Loucy (cell line): ENCODE measurements at regions not wholly inside any gene's neighbourhood (a gene's known extent, or its start where the extent isn't known, plus 50 kb on each side); places are given as distances from the start of the nearest gene placed in this dataset.

Experiments
- H2AFZ ChIP-seq: fragments of 200-600 bp; sonication (generic); 2 replicates; pipeline ENCODE4 v1.6.0; 2016; ENCODE audit warnings: antibody characterized with exemption, mild to moderate bottlenecking, low read length, moderate library complexity
- H3F3A ChIP-seq: fragments of 200-600 bp; 2 replicates; pipeline ENCODE4 v1.6.0; 2016; ENCODE audit warnings: antibody characterized with exemption, low read depth, mild to moderate bottlenecking
- H3K27me3 ChIP-seq: fragments of 200-600 bp; sonication (generic); 2 replicates; pipeline ENCODE4 v1.6.1; 2014; ENCODE audit warnings: low read length, mild to moderate bottlenecking; ENCODE audit not compliant: insufficient read depth, poor library complexity, severe bottlenecking
- H3K36me3 ChIP-seq: fragments of 200-600 bp; sonication (generic); 2 replicates; pipeline ENCODE4 v1.6.1; 2016; ENCODE audit warnings: low read length; ENCODE audit not compliant: insufficient read depth
- H3K4me1 ChIP-seq: fragments of 200-600 bp; sonication (generic); 2 replicates; pipeline ENCODE4 v1.5.1; 2014; ENCODE audit warnings: low read length, mild to moderate bottlenecking; ENCODE audit not compliant: insufficient read depth, poor library complexity, severe bottlenecking
- H3K4me2 ChIP-seq: fragments of 200-600 bp; sonication (generic); 2 replicates; pipeline ENCODE4 v1.6.0; 2014; ENCODE audit warnings: antibody characterized with exemption, low read length, low read depth, mild to moderate bottlenecking; ENCODE audit not compliant: poor library complexity, severe bottlenecking
- H3K4me3 ChIP-seq: fragments of 200-600 bp; sonication (generic); 2 replicates; pipeline ENCODE4 v1.5.1; 2014; ENCODE audit warnings: low read length, mild to moderate bottlenecking, mixed read lengths; ENCODE audit not compliant: poor library complexity, severe bottlenecking
- H3K79me2 ChIP-seq: fragments of 200-600 bp; sonication (generic); 2 replicates; pipeline ENCODE4 v1.6.1; 2014; ENCODE audit warnings: low read length; ENCODE audit not compliant: insufficient read depth
- H3K9ac ChIP-seq: fragments of 200-600 bp; sonication (generic); 2 replicates; pipeline ENCODE4 v1.6.0; 2014; ENCODE audit warnings: mild to moderate bottlenecking, low read depth, low read length, moderate library complexity; ENCODE audit not compliant: poor library complexity, severe bottlenecking
- H3K9me2 ChIP-seq: fragments of 200-600 bp; sonication (generic); replicated peaks from 2 replicates; pipeline ENCODE4 v1.6.1; 2016; ENCODE audit warnings: low read depth, low read length, mixed read lengths
- H3K9me3 ChIP-seq: fragments of 200-600 bp; sonication (generic); 2 replicates; pipeline ENCODE4 v1.6.1; 2014; ENCODE audit warnings: mild to moderate bottlenecking, antibody characterized with exemption, low read length, low read depth; ENCODE audit not compliant: insufficient read depth
- H4K20me1 ChIP-seq: fragments of 200-600 bp; sonication (generic); 2 replicates; pipeline ENCODE4 v1.6.0; 2014; ENCODE audit warnings: antibody characterized with exemption, low read length, mild to moderate bottlenecking; ENCODE audit not compliant: insufficient read depth, poor library complexity, severe bottlenecking
- EZH2phosphoT487 ChIP-seq: fragments of 200-600 bp; IDR thresholded peaks from 2 replicates; pipeline ENCODE4 v1.6.1; 2018; ENCODE audit warnings: antibody characterized with exemption, mild to moderate bottlenecking, moderate library complexity, borderline replicate concordance
- TF ChIP-seq, protein P1 (sequence below): fragments of 200-600 bp; sonication (generic); conservative IDR thresholded peaks from 2 replicates; pipeline ENCODE4 v1.5.1; 2014; ENCODE audit warnings: mild to moderate bottlenecking, antibody characterized with exemption, low read length

DNA sequence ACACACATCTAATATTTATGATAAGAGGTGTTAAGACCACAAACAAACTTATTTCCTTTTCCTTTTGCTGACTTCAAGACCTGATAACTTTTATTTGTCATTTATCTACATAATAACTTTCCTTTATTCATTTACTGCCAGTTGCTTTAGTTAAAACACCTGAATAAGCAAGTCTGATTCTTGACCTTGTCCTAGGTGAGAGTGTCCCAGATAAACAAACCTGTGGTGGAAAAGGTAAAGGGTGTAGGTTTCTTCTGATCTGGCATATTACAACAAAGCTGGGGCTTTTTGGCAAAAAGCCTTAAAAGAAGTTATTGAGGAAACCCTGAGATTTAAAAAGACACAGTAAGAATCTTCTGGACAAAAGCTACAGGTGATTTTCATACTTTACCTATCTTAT lies 191.5 kb downstream of the ZBBX start:
- H3K9ac ChIP-seq, result no peak overlapping the region
- H3K4me2 ChIP-seq, result no peak overlapping the region
- no peaks in the 10 kb centered on the region for H3K79me2 ChIP-seq
- no peaks in the 10 kb centered on the region for H3K9me2 ChIP-seq
- no peaks in the 10 kb centered on the region for H3K4me1 ChIP-seq
- TF ChIP-seq EZH2phosphoT487, result no peak
- TF ChIP-seq, protein P1, sequence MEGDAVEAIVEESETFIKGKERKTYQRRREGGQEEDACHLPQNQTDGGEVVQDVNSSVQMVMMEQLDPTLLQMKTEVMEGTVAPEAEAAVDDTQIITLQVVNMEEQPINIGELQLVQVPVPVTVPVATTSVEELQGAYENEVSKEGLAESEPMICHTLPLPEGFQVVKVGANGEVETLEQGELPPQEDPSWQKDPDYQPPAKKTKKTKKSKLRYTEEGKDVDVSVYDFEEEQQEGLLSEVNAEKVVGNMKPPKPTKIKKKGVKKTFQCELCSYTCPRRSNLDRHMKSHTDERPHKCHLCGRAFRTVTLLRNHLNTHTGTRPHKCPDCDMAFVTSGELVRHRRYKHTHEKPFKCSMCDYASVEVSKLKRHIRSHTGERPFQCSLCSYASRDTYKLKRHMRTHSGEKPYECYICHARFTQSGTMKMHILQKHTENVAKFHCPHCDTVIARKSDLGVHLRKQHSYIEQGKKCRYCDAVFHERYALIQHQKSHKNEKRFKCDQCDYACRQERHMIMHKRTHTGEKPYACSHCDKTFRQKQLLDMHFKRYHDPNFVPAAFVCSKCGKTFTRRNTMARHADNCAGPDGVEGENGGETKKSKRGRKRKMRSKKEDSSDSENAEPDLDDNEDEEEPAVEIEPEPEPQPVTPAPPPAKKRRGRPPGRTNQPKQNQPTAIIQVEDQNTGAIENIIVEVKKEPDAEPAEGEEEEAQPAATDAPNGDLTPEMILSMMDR, result no peak
- H4K20me1 ChIP-seq, result no peaks in the 10 kb centered on the region
- no peak overlapping the region for H2AFZ ChIP-seq
- no peaks in the 10 kb centered on the region for H3K36me3 ChIP-seq
- no peaks in the 10 kb centered on the region for H3K27me3 ChIP-seq
- no peak overlapping the region for H3K4me3 ChIP-seq
- no peaks in the 10 kb centered on the region for H3F3A ChIP-seq
- H3K9me3 ChIP-seq, result no peaks in the 10 kb centered on the region

DNA sequence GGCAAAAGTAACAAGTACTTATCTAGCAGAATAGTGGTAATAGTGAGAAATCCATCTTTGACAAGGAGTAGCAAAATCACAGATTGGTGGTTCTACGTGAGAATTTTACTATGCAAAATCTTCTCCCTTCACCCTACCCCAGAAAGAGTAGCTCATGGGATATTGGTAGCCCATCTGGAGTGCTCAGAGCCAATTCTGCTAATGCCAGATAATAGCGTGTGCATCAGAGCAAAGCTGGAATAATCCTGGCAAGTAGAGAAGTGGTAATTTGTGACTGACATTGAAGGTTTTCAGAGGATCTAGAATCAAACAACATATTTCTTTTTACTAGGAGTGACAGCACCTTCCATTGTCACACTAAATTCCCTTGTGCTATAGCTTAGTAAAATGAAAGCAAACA lies 192.9 kb downstream of the ZBBX start:
- Histone ChIP-seq H3K9me2 (no peaks in the 10 kb centered on the region), H3K79me2 (no peaks in the 10 kb centered on the region), H2AFZ (no peak overlapping the region), H3K9ac (no peak overlapping the region), H3K9me3 (no peaks in the 10 kb centered on the region), H4K20me1 (no peaks in the 10 kb centered on the region), H3F3A (no peaks in the 10 kb centered on the region), H3K4me1 (no peaks in the 10 kb centered on the region), H3K4me3 (no peak overlapping the region), H3K4me2 (no peak overlapping the region), H3K36me3 (no peaks in the 10 kb centered on the region), H3K27me3 (no peaks in the 10 kb centered on the region)
- TF ChIP-seq, protein P1, result no peak
- no peak for TF ChIP-seq EZH2phosphoT487

DNA sequence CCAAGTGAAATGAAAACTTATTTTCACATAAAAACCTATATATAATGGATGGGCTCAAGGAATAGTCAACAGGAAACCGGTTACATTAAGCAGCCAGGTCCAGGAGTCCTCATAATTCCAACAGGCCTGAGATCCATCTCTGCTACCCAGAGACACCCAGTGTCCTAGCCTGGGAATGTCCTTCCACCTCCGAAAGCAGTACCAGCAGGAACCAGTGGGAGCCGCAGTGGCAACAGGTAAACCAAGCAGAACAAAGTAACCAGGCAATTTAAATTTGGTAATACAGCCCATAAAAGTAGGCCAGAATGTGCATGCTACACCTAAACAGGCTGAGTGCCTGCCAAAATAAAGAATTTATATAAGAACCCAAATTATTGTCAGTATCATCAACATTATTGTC lies 195.6 kb downstream of the ZBBX start:
- Histone ChIP-seq H4K20me1 (no peaks in the 10 kb centered on the region), H3F3A (no peaks in the 10 kb centered on the region), H2AFZ (no peak overlapping the region), H3K9me3 (no peaks in the 10 kb centered on the region), H3K27me3 (no peaks in the 10 kb centered on the region), H3K4me1 (no peaks in the 10 kb centered on the region), H3K4me2 (no peak overlapping the region), H3K36me3 (no peaks in the 10 kb centered on the region), H3K9ac (no peak overlapping the region), H3K79me2 (no peaks in the 10 kb centered on the region), H3K4me3 (no peak overlapping the region), H3K9me2 (no peaks in the 10 kb centered on the region)
- TF ChIP-seq EZH2phosphoT487, result no peak
- TF ChIP-seq, protein P1, result no peak
